CD4-positive, alpha-beta T cell treated with Interleukin-17A for 1 hour (primary cell): ENCODE measurements at regions not wholly inside any gene's neighbourhood (a gene's known extent, or its start where the extent isn't known, plus 50 kb on each side); places are given as distances from the start of the nearest gene placed in this dataset.
"Not testable (repeated sequence)": the region's sequence is repeated elsewhere in the genome, so short reads cannot be mapped to it uniquely, and the experiment has no call there.

ENCODE experiments used
- DNase-seq: peaks from one replicate; pipeline ENCODE4 v3.0.0-alpha.2; 2020

DNA sequence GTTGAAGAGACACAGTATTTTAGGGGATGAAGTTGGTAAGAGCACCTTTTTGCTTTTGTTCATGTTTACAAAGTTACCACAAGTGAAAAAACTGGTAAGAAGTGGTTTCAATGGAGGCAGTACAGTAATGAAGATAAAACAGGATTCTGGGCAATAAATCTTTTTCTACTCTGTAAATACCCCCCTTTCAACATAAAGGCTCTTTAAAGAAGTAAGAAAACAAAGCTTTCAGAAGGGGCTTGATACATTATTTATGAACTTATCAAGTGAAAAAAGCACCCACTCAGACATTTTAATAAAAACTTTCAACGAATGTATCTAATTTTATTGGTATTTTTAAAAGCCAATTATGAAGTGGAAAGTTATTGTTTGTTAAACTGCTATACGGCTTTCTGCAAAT, 522.9 kb downstream of the ZEB2 start:
- DNase-seq, result no peak

DNA sequence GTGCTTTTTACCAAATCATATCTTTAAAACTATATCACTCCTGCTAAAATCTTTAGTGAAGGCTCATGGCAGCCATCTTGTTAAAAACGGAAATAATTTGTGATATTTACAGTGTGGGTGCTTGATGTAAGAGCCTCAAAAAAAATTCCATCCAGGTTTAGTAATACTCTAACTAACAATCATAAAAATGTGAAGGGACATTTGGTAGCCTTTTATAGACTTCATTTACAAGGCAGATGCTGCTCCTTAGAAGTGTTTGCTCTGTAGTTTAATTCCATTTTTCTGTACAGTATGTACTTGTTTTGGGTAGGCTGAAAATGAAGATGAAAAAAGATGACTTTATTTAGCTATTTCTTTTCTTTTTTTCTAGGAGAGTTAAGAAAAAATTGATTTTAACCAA, 525.0 kb downstream of the ZEB2 start:
- no peak for DNase-seq

DNA sequence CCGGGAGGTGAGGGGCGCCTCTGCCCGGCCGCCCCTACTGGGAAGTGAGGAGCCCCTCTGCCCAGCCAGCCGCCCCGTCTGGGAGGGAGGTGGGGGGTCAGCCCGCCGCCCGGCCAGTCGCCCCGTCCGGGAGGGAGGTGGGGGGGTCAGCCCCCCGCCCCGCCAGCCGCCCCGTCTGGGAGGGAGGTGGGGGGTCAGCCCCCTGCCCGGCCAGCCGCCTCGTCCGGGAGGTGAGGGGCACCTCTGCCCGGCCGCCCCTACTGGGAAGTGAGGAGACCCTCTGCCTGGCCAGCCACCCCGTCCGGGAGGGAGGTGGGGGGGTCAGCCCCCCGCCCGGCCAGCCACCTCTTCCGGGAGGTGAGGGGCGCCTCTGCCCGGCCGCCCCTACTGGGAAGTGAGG, 528.3 kb downstream of the ZEB2 start:
- not testable (repeated sequence) for DNase-seq

DNA sequence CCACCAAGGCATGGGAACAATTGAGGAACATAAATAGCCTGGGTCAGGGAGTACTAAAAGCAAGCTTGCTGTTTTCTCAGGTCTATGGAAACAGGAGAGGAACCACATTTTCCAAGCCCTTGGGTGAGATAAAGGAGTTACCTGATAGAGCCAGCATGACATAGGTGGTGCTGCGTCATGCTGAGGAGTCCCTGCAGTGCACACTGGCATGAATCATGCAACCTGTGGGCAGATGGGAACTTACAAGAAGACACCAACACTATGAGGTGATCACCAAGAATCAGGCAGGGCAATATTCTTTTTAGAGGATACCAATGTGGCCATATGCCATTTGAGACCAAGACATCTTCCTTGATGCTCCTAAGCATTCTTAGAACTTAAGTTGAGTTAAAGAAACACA, 531.8 kb downstream of the ZEB2 start:
- DNase-seq, result no peak

DNA sequence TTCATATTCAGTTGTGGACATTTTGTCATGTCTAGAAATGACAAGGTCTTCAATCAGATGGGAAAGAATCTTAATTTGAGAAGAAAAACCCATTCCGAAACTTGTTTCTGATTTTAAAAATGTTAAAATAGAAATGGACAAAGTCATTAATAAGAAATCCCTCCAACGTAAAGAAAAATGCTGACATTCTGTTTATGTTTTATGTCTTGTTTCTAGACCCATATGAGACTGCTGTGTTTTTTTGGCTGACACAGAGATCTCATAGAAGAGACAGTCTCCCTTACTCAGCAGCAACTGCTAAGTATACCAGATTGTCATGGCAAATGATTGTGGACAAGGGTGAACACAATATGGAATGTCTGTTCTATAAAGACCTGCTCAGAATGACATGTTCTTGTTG, 538.5 kb downstream of the ZEB2 start:
- no peak for DNase-seq

DNA sequence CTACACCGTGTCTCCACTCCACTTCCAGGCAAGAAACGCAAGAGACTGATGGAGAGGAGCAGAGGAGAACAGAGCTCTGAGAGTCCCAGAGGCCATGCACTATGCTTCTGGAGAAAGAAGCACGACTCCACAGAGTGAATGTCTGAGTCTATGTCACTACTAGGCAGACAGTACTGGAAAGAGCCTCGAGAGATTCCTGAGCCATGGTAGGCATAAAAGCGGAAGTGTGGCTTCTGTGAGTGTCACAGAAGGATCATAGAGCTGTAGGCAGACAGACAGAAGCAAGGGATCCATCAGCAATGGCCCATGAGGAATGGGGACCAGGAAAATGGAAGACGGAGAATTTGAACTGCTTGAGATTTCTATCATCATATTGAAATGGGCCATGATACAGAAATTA, 542.6 kb downstream of the ZEB2 start:
- DNase-seq, result no peak

DNA sequence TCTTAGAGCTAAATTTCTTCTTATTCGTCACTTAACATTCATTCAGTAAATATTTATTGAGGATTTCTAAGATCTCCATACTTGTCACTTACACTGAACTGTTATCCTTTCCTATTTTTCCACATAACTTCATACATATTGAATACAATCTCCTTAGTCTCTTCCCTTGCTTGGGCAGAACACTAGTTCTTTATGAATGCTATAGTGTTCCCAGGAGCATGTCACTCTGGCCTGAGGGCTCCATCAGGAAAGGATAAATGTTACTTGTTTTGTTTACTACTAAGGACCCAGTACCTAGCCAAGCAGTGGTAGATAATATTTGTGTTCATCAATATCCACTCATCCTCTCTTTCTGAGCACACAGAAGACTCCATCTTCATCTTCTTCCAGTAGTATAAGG, 544.7 kb downstream of the ZEB2 start:
- no peak for DNase-seq

DNA sequence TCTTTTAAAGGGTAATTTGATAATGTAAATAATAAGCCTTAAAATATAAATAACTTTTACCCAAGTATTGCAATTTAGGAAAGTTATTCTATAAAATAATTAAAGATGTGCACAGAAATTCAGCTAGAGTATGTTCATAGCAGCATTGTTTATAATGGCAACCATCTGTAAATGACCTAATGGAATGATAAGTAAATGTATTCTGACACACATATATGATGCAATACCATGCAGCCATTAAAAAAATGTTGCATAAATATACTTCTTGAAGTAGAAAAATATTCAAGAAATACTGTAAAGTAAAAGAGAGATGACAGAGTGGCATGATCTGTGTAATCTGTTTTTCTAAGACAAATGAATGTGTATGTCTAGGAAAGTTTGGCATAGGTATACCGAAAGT, 545.7 kb downstream of the ZEB2 start:
- DNase-seq, result no peak

DNA sequence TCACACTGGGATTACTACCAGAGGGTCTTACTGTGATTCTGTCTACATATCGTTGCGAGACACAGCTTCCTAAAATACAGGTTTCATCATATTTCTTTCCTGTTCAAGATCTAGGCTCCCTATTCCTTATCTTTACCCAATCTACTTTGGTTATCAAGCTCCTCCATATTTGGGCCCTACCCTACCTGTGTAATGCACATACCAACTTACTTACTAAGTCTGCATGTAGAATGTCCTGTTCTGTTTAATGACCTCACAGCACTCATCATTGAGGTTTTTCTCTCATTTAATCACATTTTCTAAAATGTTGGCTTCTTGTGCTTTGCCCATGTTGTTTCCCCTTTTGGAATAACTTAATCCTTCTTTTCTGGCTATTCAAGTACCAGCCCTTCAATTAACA, 551.1 kb downstream of the ZEB2 start:
- DNase-seq, result no peak

DNA sequence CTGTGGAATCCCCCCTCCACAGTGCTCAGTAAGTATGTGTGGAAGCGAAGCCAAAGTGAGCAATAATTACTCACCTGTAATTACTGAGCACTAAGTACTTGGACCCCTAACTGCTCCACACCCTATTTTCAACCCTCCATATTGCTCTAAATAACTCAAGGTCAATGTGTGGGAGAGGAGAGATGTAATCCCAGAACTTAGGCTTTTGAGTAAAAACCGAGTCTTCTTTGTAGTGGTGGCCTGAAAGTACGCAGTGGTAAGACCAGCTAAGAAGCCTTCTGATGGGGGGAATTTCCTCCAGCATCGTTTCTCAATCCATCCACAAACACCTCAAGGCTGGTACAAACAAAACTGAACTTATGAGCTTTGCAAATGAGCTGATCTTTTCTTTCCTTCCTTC, 551.6 kb downstream of the ZEB2 start:
- no peak for DNase-seq

DNA sequence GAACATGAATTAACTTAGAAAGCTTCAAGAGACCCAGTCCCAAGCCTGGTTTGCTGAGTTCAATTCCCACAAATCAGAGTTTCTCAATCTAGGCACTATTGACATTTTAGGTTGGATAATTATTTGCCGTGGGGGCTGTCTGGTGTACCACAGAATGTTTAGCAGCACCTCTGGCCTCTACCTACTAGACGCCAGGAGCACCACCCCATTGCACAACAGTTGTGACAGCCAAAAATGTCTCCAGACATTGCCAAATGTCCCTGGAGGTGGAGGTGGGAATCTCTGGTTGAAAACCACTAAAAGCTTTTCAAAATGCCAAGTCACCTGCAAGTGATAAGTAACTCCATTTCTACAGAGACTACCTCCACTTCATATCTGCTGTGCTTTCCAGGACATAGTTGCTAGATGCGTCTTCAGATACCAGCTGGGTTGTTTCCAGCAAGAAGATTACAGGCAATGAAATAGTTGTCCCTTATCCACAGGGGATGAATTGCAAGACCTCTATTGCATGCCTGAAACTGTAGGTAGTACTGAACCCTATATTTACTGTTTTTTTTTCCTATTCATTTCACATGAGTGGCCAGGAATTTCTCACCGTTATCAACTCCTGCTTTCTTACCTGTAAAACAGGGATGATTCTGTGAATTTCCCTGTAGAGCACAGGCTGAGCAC, 554.3 kb downstream of the ZEB2 start:
- DNase-seq, result no peak

DNA sequence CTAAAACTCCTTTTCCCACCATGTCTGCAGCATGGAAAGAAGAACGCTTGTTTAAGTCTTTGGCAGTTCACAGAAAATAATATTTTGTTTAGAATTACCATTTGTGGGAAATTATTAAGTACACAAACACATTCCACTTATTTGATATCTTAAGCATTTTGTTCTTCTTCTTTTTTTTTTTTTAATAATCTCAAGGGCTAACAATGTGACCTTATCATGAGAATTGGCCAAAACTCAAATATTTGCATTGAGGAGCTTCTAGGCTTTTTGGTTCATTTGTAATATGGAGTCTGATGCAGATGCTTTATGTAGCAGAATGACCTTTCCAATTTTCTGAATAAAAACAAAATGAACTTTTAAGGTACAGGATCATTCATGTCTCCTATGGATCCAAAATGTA, 555.0 kb downstream of the ZEB2 start:
- no peak for DNase-seq

DNA sequence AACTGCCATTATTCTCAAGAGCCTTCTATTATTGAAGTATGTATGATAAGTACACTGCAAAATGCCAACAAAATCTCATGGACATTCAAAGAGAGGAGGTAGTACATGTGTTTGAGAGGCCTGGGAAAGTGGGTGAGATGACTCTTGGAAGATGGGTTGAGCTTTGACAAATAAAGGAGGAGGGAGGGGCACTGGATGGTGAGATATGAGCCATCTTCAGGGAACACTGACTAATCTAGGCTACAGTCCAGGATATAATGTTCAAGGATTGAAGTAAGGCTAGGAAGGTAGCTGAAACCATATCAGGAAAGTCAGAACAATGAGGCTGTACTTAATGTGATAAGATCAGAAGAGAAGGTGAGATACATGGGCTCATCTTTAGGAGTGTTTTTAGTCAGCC, 559.7 kb downstream of the ZEB2 start:
- DNase-seq, result no peak

DNA sequence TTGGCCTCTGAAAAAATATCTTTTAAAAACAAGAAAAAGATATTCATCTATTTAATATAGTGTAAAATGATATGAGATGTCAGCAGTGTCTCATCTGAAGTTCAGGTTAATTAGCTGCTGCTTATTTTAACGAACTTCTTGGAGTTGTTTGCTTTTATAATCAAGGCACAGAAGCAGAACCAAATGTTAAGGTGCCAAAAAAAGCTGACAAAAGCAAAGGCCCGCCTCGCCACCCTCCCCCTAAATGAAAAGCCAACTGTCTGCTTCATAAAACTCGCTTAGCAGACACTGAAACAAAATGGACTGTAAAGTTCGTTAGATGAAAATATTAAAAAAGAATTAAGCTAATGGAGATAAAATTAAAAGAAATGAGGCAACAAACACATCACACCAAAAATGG, 562.6 kb downstream of the ZEB2 start:
- no peak for DNase-seq

DNA sequence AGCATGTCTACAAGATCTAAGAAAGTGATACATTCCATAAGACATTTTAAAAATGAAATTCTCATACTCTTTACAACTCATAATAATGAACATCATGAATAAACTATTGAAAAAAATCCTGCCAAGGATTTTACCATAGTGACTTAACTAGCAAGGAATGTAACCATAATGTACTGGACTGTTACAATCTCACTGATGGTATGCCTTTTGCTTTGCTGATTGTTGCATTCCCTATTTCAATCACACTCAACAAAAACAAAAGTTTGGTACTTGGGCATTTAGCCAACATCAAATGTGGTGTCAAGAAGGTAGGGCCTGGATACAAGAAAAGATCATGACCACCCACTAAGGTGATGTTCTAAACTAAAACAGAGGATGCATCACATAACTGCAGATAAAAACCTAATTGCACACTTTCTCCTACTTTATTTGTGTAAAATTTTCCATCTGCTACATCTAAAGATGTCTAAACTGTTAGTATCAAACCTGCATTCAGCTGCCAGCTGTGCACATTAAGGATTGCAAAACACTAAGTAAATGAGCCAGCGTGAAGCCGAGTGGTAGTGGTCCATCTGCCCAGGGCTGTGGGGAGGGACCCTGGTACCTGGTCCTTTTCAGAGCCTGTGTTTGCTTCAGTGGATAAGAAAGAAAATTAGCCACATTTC, 564.4 kb downstream of the ZEB2 start:
- DNase-seq, result no peak

DNA sequence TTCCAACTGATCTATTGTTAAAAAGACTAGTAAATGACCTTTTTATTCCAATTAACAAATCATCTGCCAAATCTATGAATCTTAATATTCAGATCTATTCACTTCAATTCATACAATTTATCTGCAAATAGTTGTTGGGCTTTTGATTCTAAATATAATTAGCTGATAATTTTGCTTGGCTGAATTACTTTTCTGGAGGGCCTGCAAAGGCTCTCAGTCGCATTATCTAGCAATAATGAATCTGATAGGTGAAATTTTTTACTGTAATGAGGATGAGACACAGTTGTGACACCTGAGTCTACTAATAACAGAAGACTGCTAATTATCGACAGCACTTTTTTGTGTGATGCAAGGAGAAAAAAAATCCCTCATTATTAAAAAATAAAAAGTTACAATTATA, 565.1 kb downstream of the ZEB2 start:
- DNase-seq, result no peak

DNA sequence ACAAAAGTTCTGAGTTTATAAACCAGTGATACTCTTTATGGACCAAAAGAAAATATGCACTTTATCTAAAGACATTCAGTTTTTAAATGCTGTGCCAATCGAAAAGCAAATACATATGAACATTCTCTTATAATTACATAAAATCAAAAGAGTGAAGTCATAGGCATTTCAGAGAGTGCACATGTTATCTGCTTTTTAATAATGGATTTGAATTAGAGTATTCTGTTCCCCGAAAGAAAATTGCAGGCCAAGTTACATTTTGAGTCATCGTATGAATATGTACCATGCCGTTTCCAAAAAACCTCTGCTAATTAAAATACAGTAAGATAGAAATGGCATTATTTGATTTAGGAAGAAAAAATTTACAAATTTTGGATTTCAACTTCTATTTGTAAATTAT, 565.7 kb downstream of the ZEB2 start:
- DNase-seq, result no peak

DNA sequence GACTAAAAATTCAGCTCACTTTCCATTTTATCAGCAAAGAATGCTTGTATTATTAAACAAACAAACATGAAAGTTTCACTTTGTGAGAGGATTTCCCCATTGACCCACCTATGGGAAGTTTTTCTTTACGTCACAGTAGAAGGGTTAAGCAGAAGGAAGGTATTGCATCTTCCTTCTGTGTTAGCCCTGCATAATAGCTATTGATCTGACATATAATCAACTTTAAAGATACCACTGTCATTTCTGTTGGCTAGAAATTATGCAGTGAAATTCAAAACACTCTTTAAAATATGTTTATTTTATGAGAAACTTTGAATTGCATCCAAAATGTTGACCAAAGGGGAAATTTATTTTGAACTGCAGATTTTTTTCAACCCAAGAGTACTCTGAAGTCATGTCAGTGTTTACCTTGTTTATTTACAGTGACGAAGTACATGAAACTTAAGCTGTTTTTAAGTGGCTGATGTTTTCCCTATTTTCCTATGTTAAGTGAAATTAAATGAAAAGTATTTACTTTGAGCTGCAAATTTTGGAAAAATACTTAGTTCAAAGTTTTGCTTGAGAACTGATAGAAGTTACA, 566.4 kb downstream of the ZEB2 start:
- no peak for DNase-seq

DNA sequence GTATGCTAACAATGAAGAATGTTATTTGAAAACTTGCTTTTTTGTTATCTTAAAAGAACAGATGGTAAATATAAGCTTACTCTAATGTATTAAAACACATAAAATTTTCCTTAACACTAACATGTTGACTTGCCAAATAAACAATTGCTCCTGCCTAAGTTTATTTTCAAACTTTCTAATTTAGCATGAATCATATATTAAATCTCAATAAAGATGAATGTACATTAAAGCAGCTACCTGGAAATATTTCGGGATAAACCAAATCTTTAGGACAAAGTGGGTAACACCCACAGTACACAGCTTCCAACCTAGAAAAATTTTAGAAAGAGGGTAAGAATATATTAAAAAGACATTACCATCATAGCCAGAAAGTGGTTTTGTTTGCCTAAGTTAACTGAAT, 567.4 kb downstream of the ZEB2 start:
- DNase-seq, result no peak

DNA sequence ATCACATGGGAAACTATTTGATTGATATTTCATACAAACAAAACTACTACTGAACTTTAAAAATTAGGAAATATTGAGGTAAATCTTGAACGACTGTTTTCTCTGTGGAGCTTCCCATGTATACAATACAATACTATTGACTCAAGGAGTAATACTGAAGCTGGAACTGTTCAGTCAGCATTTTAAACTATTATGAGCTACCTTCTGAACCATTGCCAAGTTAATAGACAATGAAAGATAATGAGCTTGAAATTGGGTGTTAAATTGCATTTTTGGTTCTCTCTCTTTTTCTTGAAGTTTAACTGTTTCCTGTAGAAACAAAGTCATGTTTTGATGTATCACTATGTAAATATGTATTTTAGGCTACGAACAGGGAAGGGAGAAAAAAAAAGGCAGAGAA, 569.2 kb downstream of the ZEB2 start:
- DNase-seq, result no peak

DNA sequence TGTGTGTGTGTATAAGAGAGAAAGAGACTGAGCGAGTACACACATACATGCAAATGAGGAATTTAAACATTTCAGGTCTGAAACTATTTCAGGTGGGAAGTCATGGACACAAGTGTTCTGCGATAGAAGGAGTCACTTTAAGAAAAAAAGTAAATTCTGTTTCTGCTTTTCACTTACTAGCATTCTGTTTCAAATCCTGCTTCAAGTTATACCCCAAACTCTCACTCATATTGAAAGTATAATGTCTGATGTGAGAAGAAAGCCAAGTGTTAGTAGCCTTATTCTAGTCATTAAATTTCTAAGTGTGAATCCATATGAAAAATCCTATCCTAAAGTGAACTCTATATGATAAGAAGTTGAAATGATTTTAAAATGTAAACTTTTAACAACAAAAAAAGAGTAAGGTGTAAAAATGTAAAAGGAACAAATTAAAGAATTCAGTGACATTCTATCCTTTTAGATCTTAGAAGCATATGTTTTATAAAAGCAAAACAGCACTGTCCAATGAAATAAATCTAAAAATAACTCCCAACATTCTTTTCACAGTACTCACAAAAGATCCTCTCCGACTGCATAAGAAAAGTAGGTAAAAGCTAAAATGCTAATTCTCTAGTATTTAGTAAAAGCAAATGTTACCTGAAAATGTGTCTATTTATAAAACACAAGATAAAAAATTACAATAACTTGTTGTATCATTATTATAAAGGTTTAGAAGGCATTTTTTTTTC, 570.6 kb downstream of the ZEB2 start:
- no peak for DNase-seq

DNA sequence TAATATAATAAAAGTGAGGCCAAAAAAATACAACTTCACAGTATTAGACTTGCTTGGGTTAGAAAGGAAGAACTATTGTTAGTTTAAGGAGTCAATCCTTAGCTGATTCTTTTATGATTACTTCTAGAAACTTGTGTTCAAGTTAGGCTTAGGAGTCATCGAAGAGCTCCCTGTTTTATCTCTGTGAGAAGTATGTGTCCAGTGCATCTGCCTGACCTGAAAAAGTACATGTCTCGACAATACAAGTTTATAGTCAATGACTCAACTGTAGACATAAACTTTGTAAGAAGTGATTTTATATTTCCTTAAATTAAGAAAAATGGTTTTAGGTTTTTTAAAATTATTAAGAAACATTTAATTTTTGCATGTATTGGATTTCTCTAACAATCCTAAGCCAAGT, 571.2 kb downstream of the ZEB2 start:
- DNase-seq, result no peak

DNA sequence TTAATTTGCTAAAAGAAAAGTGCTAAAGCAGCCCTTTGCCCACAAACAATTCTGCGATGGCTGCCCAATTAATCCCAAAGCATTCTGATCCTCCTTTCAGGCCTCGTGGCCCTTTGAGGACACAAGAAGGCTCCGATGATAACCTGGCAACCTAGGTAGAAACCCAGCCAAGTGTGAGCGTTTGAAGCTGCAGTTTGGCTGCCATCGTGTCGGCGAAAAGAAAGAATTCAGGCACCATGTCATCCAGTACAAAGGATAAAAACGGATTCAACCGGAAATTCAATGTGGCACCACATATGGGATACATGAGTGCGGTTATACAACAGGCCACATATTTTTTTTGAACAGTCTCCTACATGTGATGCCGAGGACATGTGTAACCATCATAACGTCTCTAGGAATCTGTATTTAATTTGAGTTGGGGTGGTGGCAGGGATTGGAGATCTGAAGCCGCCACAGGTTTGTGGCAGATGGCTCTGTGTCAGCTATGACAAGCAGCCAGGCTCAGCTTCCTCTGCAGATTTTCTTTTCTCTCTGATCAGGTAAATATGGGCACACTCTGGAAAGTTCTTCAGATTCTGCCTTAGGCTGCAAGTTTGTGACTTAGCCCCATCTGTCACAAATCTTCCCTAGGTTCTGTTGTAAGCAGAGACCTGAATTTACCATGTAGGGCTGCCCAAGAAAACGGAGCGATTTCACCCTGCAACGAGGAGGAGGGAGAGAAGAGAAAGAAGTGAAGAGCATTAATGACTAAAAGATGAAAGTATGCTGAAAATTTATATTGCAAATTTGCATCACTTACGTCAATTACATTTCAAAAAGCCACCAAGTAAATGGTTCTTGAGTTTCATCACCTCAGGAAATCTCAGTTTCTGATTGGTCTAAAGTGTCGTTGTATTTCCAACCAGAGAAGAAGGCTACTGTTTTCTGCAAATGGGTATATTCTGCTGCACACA, 573.2 kb downstream of the ZEB2 start:
- DNase-seq, result no peak
